A673 (cell line): ENCODE measurements at regions not wholly inside any gene's neighbourhood (a gene's known extent, or its start where the extent isn't known, plus 50 kb on each side); places are given as distances from the start of the nearest gene placed in this dataset.

Experiments used
- BruUV-seq: library from RNA; stranded (reverse); fragments of 400-500 nt; replicated peaks from 2 replicates; lab custom pipeline; 2021; lab: Mats Ljungman, UMichigan
- CTCF ChIA-PET: fragments of 300-600 bp; sonication (Branson Sonifier 250); formaldehyde crosslinking; loops from one replicate; lab custom pipeline; 2022; ENCODE audit warnings: antibody characterized with exemption; lab: Charles Lee
- POLR2A ChIA-PET: fragments of 300-600 bp; sonication (Branson Sonifier 250); formaldehyde crosslinking; loops from one replicate; lab custom pipeline; 2022; ENCODE audit warnings: antibody characterized with exemption; ENCODE audit not compliant: low non-redundant PET; lab: Charles Lee
- DNase-seq: peaks from one replicate; pipeline ENCODE4 v3.0.0-alpha.2; 2015; ENCODE audit warnings: low spot score
- H3K27ac ChIP-seq: fragments of 200-600 bp; sonication (generic); 2 replicates; pipeline ENCODE4 v1.5.1; 2016; ENCODE audit warnings: mixed run types, low read depth, mild to moderate bottlenecking, mixed read lengths, antibody characterized with exemption, low read length; ENCODE audit not compliant: poor library complexity, severe bottlenecking
- H3K27me3 ChIP-seq: fragments of 200-600 bp; sonication (generic); replicated peaks from 2 replicates; pipeline ENCODE4 v1.6.1; 2017; ENCODE audit warnings: mixed run types, low read depth, mild to moderate bottlenecking, mixed read lengths, antibody characterized with exemption, low read length; ENCODE audit not compliant: insufficient read depth, poor library complexity
- H3K36me3 ChIP-seq: fragments of 200-600 bp; sonication (generic); 2 replicates; pipeline ENCODE4 v1.6.1; 2016; ENCODE audit warnings: mixed run types, mild to moderate bottlenecking, mixed read lengths, antibody characterized with exemption, low read length; ENCODE audit not compliant: insufficient read depth, poor library complexity, severe bottlenecking
- H3K4me1 ChIP-seq: fragments of 200-600 bp; sonication (generic); 2 replicates; pipeline ENCODE4 v1.6.1; 2017; ENCODE audit warnings: mixed run types, mild to moderate bottlenecking, mixed read lengths, antibody characterized with exemption, low read length; ENCODE audit not compliant: insufficient read depth, poor library complexity, severe bottlenecking
- H3K4me3 ChIP-seq: fragments of 200-600 bp; sonication (generic); 2 replicates; pipeline ENCODE4 v1.5.1; 2016; ENCODE audit warnings: low read depth, mixed run types, mild to moderate bottlenecking, mixed read lengths, low read length; ENCODE audit not compliant: poor library complexity, severe bottlenecking
- H3K9me3 ChIP-seq: fragments of 200-600 bp; sonication (generic); 2 replicates; pipeline ENCODE4 v1.6.1; 2016; ENCODE audit warnings: mixed run types, low read depth, mild to moderate bottlenecking, mixed read lengths, antibody characterized with exemption, low read length; ENCODE audit not compliant: poor library complexity, severe bottlenecking
- EZH2 ChIP-seq: fragments of 200-600 bp; sonication (generic); IDR thresholded peaks from 2 replicates; pipeline ENCODE4 v1.6.1; 2017; ENCODE audit warnings: borderline replicate concordance, low read depth, mild to moderate bottlenecking, mixed read lengths, antibody characterized with exemption, low read length; ENCODE audit not compliant: poor library complexity, severe bottlenecking
- intact Hi-C: fragments of 100-400 bp; cut with micrococcal nuclease; formaldehyde crosslinking; loops from one replicate; pipeline ENCODE4 v1.10.0; 2022; ENCODE audit not compliant: unreplicated experiment
- TF ChIP-seq, protein P1 (sequence below): fragments of 300-800, 200-600 bp; sonication (generic); conservative IDR thresholded peaks from 2 replicates; pipeline ENCODE4 v1.5.1; 2017; ENCODE audit warnings: low read depth, mild to moderate bottlenecking, antibody characterized with exemption, low read length, moderate library complexity, mixed read lengths

DNA sequence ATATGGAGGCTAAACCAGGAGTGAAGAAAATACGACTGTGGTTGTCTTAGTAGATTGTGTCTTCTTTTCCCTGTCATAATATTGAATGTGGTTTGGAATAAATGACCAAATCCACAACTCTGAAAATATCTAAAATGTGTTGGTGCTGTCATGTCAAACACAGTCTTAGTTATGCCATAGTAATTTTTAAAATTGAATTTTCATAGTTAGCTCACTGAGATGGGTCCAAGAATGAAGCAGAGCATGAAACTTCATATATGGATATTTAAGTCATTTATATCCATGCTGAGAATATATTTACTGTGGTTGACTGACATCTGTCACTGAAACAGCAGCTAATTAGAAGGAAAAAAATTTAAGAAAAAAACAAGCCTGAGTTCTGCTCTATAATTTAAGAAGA, 260.4 kb upstream of the ATP10B start:
- Histone ChIP-seq H3K27ac (no peak overlapping the region), H3K9me3 (no peaks in the 10 kb centered on the region), H3K27me3 (no peaks in the 10 kb centered on the region), H3K36me3 (no peaks in the 10 kb centered on the region), H3K4me1 (no peaks in the 10 kb centered on the region), H3K4me3 (no peak overlapping the region)
- POLR2A ChIA-PET, result no interaction called here
- TF ChIP-seq, protein P1, sequence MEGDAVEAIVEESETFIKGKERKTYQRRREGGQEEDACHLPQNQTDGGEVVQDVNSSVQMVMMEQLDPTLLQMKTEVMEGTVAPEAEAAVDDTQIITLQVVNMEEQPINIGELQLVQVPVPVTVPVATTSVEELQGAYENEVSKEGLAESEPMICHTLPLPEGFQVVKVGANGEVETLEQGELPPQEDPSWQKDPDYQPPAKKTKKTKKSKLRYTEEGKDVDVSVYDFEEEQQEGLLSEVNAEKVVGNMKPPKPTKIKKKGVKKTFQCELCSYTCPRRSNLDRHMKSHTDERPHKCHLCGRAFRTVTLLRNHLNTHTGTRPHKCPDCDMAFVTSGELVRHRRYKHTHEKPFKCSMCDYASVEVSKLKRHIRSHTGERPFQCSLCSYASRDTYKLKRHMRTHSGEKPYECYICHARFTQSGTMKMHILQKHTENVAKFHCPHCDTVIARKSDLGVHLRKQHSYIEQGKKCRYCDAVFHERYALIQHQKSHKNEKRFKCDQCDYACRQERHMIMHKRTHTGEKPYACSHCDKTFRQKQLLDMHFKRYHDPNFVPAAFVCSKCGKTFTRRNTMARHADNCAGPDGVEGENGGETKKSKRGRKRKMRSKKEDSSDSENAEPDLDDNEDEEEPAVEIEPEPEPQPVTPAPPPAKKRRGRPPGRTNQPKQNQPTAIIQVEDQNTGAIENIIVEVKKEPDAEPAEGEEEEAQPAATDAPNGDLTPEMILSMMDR, result no peak
- no peak for TF ChIP-seq EZH2
- intact Hi-C loops, result no loop called here
- no peak for DNase-seq
- no TSS peak for BruUV-seq
- CTCF ChIA-PET, result no interaction called here

DNA sequence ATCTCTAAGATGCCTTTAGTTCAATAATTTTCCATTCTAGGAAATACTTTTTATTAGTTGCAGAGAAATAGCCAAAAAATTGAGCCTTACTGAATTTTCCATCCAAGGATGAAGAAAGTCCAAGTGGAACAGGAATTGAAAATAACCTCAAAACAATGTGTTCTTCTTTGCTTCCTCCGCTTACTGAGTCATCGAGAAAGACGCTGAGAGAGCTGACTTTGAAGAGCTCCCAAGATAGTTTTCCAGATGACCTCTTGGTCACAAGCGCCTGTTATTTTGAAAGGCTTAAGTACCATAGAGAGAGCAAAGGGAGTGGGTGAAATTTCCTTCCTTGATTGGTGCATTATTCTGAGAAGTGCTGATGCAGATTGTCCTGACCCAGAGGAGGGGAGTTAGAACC, 253.5 kb upstream of the ATP10B start:
- DNase-seq, result no peak
- intact Hi-C loops, result no loop called here
- Histone ChIP-seq H3K4me3 (no peak overlapping the region), H3K27ac (no peak overlapping the region), H3K9me3 (no peaks in the 10 kb centered on the region), H3K36me3 (no peaks in the 10 kb centered on the region), H3K27me3 (no peaks in the 10 kb centered on the region), H3K4me1 (no peaks in the 10 kb centered on the region)
- TF ChIP-seq, protein P1, result no peak
- no peak for TF ChIP-seq EZH2
- POLR2A ChIA-PET, result no interaction called here
- BruUV-seq, result no TSS peak
- CTCF ChIA-PET, result no interaction called here

DNA sequence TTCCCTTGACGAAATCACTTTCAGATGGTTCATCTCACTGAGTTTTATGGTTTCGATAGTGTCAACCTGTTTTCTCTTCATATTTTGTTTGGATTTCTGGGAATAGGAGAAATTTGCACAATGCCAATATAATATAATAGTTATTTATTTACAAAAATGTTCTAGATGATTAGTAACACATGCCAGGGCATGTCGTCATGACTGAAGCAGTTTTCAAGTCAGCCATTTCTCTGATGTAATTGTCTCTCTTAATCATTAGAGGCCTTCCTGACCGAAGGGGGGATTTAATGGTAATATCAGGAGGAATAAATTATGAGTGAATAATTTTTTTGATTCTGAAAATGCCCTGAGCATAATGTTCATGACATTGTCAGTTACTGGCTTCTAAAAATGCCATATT, 246.5 kb upstream of the ATP10B start:
- peaks cover 4% of the 10 kb centered on the region for H3K27me3 ChIP-seq
- H3K36me3 ChIP-seq, result no peaks in the 10 kb centered on the region
- H3K4me1 ChIP-seq, result no peaks in the 10 kb centered on the region
- BruUV-seq, result no TSS peak
- no peak overlapping the region for H3K27ac ChIP-seq
- TF ChIP-seq EZH2, result no peak
- TF ChIP-seq, protein P1, result no peak
- intact Hi-C loops, result no loop called here
- H3K9me3 ChIP-seq, result no peaks in the 10 kb centered on the region
- ChIA-PET CTCF (no interaction called here), POLR2A (no interaction called here)
- no peak for DNase-seq
- no peak overlapping the region for H3K4me3 ChIP-seq
